ENCODE measurements at regions not wholly inside any gene's neighbourhood (a gene's known extent, or its start where the extent isn't known, plus 50 kb on each side); places are given as distances from the start of the nearest gene placed in this dataset.

DNA sequence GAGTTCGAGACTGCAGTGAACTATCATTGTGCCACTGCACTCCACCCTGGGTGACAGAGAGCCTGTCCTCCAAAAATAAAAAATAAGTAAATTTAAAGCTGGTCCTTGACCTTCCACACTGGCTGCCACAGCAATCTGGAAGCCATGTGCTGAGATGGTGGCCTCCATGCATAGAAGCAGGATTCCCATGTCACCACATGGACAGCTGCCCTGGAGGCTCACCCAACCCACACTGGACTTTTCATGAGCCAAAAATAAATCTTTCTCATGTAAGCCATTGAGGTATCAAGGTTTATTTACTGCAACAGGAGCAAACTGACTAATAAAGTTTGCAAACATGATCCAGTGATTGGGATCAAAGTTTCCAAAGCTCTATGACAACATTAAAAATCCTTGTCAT lies 88.5 kb downstream of the SETD4 start:
- Mint-ChIP-seq H3K4me3 (no peak overlapping the region), H3K27ac (no peak overlapping the region), H3K36me3 (no peaks in the 10 kb centered on the region), H3K9me3 (no peaks in the 10 kb centered on the region), H3K4me1 (no peaks in the 10 kb centered on the region), H3K27me3 (peaks cover 0 to 22% of the 10 kb centered on the region in 2 donors)
- CTCF ChIA-PET, result no interaction called here
- no peak overlapping the region for H3K4me3 ChIP-seq (ENCODE audit: control insufficient read depth in 1 of 2, extremely low read depth in 1 of 2, low read length in 1 of 2)
- peaks cover 0 to 4% of the 10 kb centered on the region in 2 experiments for H3K27me3 ChIP-seq (replicated peaks in 1 of 2; ENCODE audit: control insufficient read depth in 2 of 2, extremely low read depth in 1 of 2, insufficient read depth in 2 of 2, low read length in 1 of 2)
- no peak for DNase-seq
- no CpG with 5 or more reads among the region's 1 CpG for WGBS (ENCODE audit: insufficient coverage)
- POLR2A ChIA-PET, result no interaction called here
- no peaks in the 10 kb centered on the region for H3K9me3 ChIP-seq
- no peaks in the 10 kb centered on the region for H3K36me3 ChIP-seq (ENCODE audit: control insufficient read depth in 2 of 2, extremely low read depth in 1 of 2, insufficient read depth in 1 of 2, low read length in 1 of 2)
- H3K4me1 ChIP-seq (ENCODE audit: control insufficient read depth in 1 of 2, extremely low read depth in 1 of 2, insufficient read depth in 2 of 2, low read length in 2 of 2), result no peaks in the 10 kb centered on the region
- no peak overlapping the region for H3K27ac ChIP-seq (ENCODE audit: low read length)
- ATAC-seq (replicated peaks in 1 of 4), result no peak

DNA sequence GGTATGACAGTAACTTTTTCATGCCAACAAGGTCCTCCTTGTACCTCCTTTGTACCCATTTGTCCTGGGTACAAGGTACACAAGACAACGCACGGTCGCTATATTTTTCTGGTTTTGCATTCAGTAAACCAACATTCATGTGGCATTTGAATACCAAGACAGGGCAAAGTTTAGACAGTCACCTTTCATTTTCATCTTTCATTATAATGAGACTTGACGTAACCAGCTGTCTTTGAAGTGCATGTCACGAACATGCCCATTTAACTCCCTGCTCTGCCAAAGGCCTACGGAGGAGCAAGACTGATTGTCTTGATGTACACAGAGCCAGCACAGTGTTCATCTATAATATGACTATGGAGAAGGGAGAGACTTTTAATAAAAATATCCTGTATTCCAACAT lies 91.0 kb downstream of the SETD4 start:
- Mint-ChIP-seq H3K27me3 (peaks cover 6 to 17% of the 10 kb centered on the region in 2 donors), H3K9me3 (no peaks in the 10 kb centered on the region), H3K4me1 (no peaks in the 10 kb centered on the region), H3K36me3 (no peaks in the 10 kb centered on the region), H3K27ac (no peak overlapping the region), H3K4me3 (no peak overlapping the region)
- Histone ChIP-seq H3K27me3 (replicated peaks in 1 of 2; ENCODE audit: control insufficient read depth in 2 of 2, extremely low read depth in 1 of 2, insufficient read depth in 2 of 2, low read length in 1 of 2) (peaks cover 0 to 3% of the 10 kb centered on the region in 2 experiments), H3K9me3 (no peaks in the 10 kb centered on the region), H3K27ac (ENCODE audit: low read length) (no peak overlapping the region), H3K36me3 (ENCODE audit: control insufficient read depth in 2 of 2, extremely low read depth in 1 of 2, insufficient read depth in 1 of 2, low read length in 1 of 2) (no peaks in the 10 kb centered on the region), H3K4me1 (ENCODE audit: control insufficient read depth in 1 of 2, extremely low read depth in 1 of 2, insufficient read depth in 2 of 2, low read length in 2 of 2) (no peaks in the 10 kb centered on the region), H3K4me3 (ENCODE audit: control insufficient read depth in 1 of 2, extremely low read depth in 1 of 2, low read length in 1 of 2) (no peak overlapping the region)
- ATAC-seq (replicated peaks in 1 of 4) (no peak), DNase-seq (no peak)
- ChIA-PET CTCF (no interaction called here), POLR2A (no interaction called here)
- WGBS (ENCODE audit: insufficient coverage), result 81% methylated on average over 3 of the region's 6 CpGs

DNA sequence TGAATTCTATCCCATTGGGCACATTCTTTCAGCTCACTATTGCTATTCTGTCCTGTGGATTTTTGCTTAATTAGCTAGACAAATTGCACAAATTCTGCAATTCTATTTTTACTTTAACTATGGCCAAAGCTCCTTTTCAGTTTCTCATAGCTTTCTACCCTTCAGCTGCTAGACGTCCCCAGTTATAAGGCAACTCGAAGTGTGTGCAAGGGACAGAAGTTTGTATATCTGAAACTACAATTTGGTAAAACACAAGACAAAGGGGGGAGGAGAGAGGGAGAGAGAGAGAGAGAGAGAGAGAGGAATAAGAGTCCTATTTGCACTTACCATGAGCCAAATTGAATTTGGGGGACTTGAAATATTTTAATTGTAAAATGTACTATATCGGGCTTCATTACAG lies 91.8 kb downstream of the SETD4 start:
- CTCF ChIA-PET, result no interaction called here
- H3K4me3 ChIP-seq (ENCODE audit: control insufficient read depth in 1 of 2, extremely low read depth in 1 of 2, low read length in 1 of 2), result no peak overlapping the region
- H3K9me3 Mint-ChIP-seq, result no peaks in the 10 kb centered on the region
- no peaks in the 10 kb centered on the region for H3K36me3 Mint-ChIP-seq
- peaks cover 0 to 3% of the 10 kb centered on the region in 2 experiments for H3K27me3 ChIP-seq (replicated peaks in 1 of 2; ENCODE audit: control insufficient read depth in 2 of 2, extremely low read depth in 1 of 2, insufficient read depth in 2 of 2, low read length in 1 of 2)
- ATAC-seq (replicated peaks in 1 of 4), result no peak
- H3K27me3 Mint-ChIP-seq, result peaks cover 6 to 15% of the 10 kb centered on the region in 2 donors
- no peak overlapping the region for H3K27ac ChIP-seq (ENCODE audit: low read length)
- no peak overlapping the region for H3K27ac Mint-ChIP-seq
- WGBS (ENCODE audit: insufficient coverage), result no CpG with 5 or more reads among the region's 3 CpGs
- H3K36me3 ChIP-seq (ENCODE audit: control insufficient read depth in 2 of 2, extremely low read depth in 1 of 2, insufficient read depth in 1 of 2, low read length in 1 of 2), result no peaks in the 10 kb centered on the region
- H3K4me3 Mint-ChIP-seq, result no peak overlapping the region
- H3K4me1 Mint-ChIP-seq, result no peaks in the 10 kb centered on the region
- no peak for DNase-seq
- no peaks in the 10 kb centered on the region for H3K9me3 ChIP-seq
- POLR2A ChIA-PET, result no interaction called here
- no peaks in the 10 kb centered on the region for H3K4me1 ChIP-seq (ENCODE audit: control insufficient read depth in 1 of 2, extremely low read depth in 1 of 2, insufficient read depth in 2 of 2, low read length in 2 of 2)

DNA sequence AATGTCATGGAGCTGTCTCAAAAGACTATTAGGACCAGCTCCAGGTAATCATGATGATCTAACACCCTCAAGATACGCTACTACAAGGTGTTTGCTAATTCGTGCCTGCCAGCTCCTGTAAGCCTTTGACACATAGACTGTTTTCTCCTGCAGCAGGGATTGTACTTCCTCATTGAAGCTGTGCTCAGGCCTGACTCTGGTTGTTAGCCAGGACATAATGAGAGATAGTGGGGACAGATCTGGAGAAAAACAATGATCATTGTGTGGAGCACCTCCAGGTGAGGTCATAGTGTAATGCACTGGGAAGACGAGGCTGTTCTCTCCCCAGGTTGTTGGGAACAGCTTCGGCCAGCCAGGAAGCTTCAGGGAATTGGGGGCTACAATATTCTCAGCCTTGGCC lies 94.6 kb downstream of the SETD4 start:
- Histone ChIP-seq H3K9me3 (no peaks in the 10 kb centered on the region), H3K4me3 (ENCODE audit: control insufficient read depth in 1 of 2, extremely low read depth in 1 of 2, low read length in 1 of 2) (no peak overlapping the region), H3K4me1 (ENCODE audit: control insufficient read depth in 1 of 2, extremely low read depth in 1 of 2, insufficient read depth in 2 of 2, low read length in 2 of 2) (no peaks in the 10 kb centered on the region), H3K27me3 (replicated peaks in 1 of 2; ENCODE audit: control insufficient read depth in 2 of 2, extremely low read depth in 1 of 2, insufficient read depth in 2 of 2, low read length in 1 of 2) (peaks cover 0 to 7% of the 10 kb centered on the region in 2 experiments), H3K36me3 (ENCODE audit: control insufficient read depth in 2 of 2, extremely low read depth in 1 of 2, insufficient read depth in 1 of 2, low read length in 1 of 2) (no peaks in the 10 kb centered on the region), H3K27ac (ENCODE audit: low read length) (no peak overlapping the region)
- ATAC-seq (replicated peaks in 1 of 4) (no peak), DNase-seq (no peak)
- Mint-ChIP-seq H3K36me3 (no peaks in the 10 kb centered on the region), H3K27ac (no peak overlapping the region), H3K27me3 (peaks cover 16 to 26% of the 10 kb centered on the region in 2 donors), H3K9me3 (no peaks in the 10 kb centered on the region), H3K4me1 (no peaks in the 10 kb centered on the region), H3K4me3 (no peak overlapping the region)
- WGBS (ENCODE audit: insufficient coverage), result 79% methylated on average over 4 of the region's 4 CpGs
- ChIA-PET CTCF (no interaction called here), POLR2A (no interaction called here)

DNA sequence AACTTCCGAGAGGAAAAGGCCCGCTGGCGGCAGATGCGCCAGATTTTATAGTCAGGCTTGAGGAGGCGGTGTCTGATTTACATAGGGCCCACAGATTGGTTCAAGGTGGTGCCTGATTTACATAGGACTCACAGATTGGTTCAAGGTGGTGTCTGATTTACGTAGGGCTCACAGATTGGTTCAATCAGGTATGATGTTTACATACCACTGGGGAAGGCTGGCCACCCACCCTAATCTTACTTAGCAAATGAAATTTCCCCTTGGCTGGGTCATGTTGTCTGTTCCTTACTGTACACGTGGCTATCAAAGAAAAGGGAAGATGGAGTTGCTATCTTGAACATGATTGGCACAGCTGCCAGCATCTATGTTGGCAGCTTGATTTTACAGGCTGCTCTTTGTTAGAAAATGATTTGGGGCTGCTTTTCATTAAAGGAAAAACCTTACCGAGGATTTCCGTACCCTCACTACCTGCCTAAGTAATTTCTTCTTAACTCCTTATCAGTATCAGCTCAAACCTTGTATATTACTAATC lies 96.3 kb downstream of the SETD4 start:
- no peak for ATAC-seq (replicated peaks in 1 of 4)
- Histone ChIP-seq H3K9me3 (no peaks in the 10 kb centered on the region), H3K36me3 (ENCODE audit: control insufficient read depth in 2 of 2, extremely low read depth in 1 of 2, insufficient read depth in 1 of 2, low read length in 1 of 2) (no peaks in the 10 kb centered on the region), H3K27ac (ENCODE audit: low read length) (no peak overlapping the region), H3K4me3 (ENCODE audit: control insufficient read depth in 1 of 2, extremely low read depth in 1 of 2, low read length in 1 of 2) (no peak overlapping the region), H3K27me3 (replicated peaks in 1 of 2; ENCODE audit: control insufficient read depth in 2 of 2, extremely low read depth in 1 of 2, insufficient read depth in 2 of 2, low read length in 1 of 2) (peaks cover 0 to 7% of the 10 kb centered on the region in 2 experiments), H3K4me1 (ENCODE audit: control insufficient read depth in 1 of 2, extremely low read depth in 1 of 2, insufficient read depth in 2 of 2, low read length in 2 of 2) (no peaks in the 10 kb centered on the region)
- Mint-ChIP-seq H3K4me1 (no peaks in the 10 kb centered on the region), H3K27ac (no peak overlapping the region), H3K4me3 (no peak overlapping the region), H3K36me3 (no peaks in the 10 kb centered on the region), H3K27me3 (peaks cover 16 to 32% of the 10 kb centered on the region in 2 donors), H3K9me3 (peaks cover 0 to 4% (median 0%) of the 10 kb centered on the region in 3 donors)
- DNase-seq, result no peak
- 95% methylated on average over 5 of the region's 9 CpGs for WGBS (ENCODE audit: insufficient coverage)
- CTCF ChIA-PET, result no interaction called here
- POLR2A ChIA-PET, result no interaction called here

DNA sequence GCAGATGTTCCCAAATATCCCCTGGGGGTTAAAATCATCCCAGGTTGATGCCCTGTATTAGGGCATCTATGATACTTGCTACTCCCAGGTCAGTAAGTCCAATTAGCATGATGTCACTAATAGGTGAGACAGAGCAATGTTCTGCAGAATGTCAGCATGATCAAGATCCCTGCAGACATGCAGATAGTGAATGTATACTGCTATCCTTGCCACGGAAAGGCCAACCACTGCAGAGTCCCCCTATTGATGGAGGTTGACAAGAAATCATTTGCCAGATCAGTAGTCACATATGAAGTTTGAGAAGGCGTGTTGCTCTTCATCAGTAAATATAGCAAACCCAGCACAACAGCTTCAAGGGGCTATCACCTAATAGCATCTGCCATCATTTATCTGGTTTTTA lies 97.4 kb downstream of the SETD4 start:
- Mint-ChIP-seq H3K4me1 (no peaks in the 10 kb centered on the region), H3K9me3 (peaks cover 0 to 4% (median 0%) of the 10 kb centered on the region in 3 donors), H3K27me3 (peaks cover 16 to 32% of the 10 kb centered on the region in 2 donors), H3K4me3 (no peak overlapping the region), H3K36me3 (no peaks in the 10 kb centered on the region), H3K27ac (no peak overlapping the region)
- ATAC-seq (replicated peaks in 1 of 4) (no peak), DNase-seq (no peak)
- Histone ChIP-seq H3K9me3 (no peaks in the 10 kb centered on the region), H3K4me3 (ENCODE audit: control insufficient read depth in 1 of 2, extremely low read depth in 1 of 2, low read length in 1 of 2) (no peak overlapping the region), H3K27ac (ENCODE audit: low read length) (no peak overlapping the region), H3K27me3 (replicated peaks in 1 of 2; ENCODE audit: control insufficient read depth in 2 of 2, extremely low read depth in 1 of 2, insufficient read depth in 2 of 2, low read length in 1 of 2) (peaks cover 0 to 7% of the 10 kb centered on the region in 2 experiments), H3K4me1 (ENCODE audit: control insufficient read depth in 1 of 2, extremely low read depth in 1 of 2, insufficient read depth in 2 of 2, low read length in 2 of 2) (no peaks in the 10 kb centered on the region), H3K36me3 (ENCODE audit: control insufficient read depth in 2 of 2, extremely low read depth in 1 of 2, insufficient read depth in 1 of 2, low read length in 1 of 2) (no peaks in the 10 kb centered on the region)
- POLR2A ChIA-PET, result no interaction called here
- CTCF ChIA-PET, result no interaction called here
- 100% methylated on average over 1 of the region's 2 CpGs for WGBS (ENCODE audit: insufficient coverage)

DNA sequence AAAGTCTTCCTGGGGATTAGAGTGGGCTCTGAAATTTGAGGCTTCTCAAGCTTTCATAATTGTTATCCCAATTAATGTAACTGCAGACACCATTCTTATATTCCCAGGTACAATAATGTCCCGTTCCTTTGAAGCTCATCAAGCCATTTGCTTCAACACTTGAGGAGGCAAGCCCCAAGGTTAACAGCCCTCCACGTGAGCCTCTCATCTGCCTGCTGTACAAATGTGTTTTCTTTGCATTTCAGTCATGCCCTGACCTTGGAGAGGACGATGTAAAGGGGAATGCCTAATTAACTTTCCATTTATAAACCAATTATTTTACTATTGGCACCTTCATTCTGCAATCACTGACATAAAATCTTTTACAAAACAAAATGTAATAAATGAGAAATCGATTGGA lies 106.3 kb downstream of the SETD4 start:
- Histone ChIP-seq H3K4me1 (ENCODE audit: control insufficient read depth in 1 of 2, extremely low read depth in 1 of 2, insufficient read depth in 2 of 2, low read length in 2 of 2) (no peaks in the 10 kb centered on the region), H3K27ac (ENCODE audit: low read length) (no peak overlapping the region), H3K27me3 (replicated peaks in 1 of 2; ENCODE audit: control insufficient read depth in 2 of 2, extremely low read depth in 1 of 2, insufficient read depth in 2 of 2, low read length in 1 of 2) (peaks cover 0 to 9% of the 10 kb centered on the region in 2 experiments), H3K36me3 (ENCODE audit: control insufficient read depth in 2 of 2, extremely low read depth in 1 of 2, insufficient read depth in 1 of 2, low read length in 1 of 2) (no peaks in the 10 kb centered on the region), H3K4me3 (ENCODE audit: control insufficient read depth in 1 of 2, extremely low read depth in 1 of 2, low read length in 1 of 2) (no peak overlapping the region), H3K9me3 (no peaks in the 10 kb centered on the region)
- no peak overlapping the region for H3K27ac Mint-ChIP-seq
- ATAC-seq (replicated peaks in 1 of 4) (no peak), DNase-seq (no peak)
- H3K9me3 Mint-ChIP-seq, result no peaks in the 10 kb centered on the region
- H3K27me3 Mint-ChIP-seq, result peaks cover 7 to 18% of the 10 kb centered on the region in 2 donors
- POLR2A ChIA-PET, result no interaction called here
- WGBS (ENCODE audit: insufficient coverage), result no CpG with 5 or more reads among the region's 4 CpGs
- H3K4me3 Mint-ChIP-seq, result no peak overlapping the region
- H3K4me1 Mint-ChIP-seq, result no peaks in the 10 kb centered on the region
- no peaks in the 10 kb centered on the region for H3K36me3 Mint-ChIP-seq
- CTCF ChIA-PET, result no interaction called here
